ENCODE measurements at regions not wholly inside any gene's neighbourhood (a gene's known extent, or its start where the extent isn't known, plus 50 kb on each side); places are given as distances from the start of the nearest gene placed in this dataset.

GRCh38 chr7:137084607-137085380 lies 216.3 kb downstream of the CHRM2 start:
- no peak overlapping the region for H3K4me3 ChIP-seq (ENCODE audit: low read depth, low read length)
- CTCF ChIA-PET, result interaction anchor here (1.0 to 2.3 kb wide), 2 partner anchors 11 to 78 kb away, joined by 3 to 6 read pairs; no protein-coding TSS in a partner anchor

GRCh38 chr7:137082391-137082790 lies 213.9 kb downstream of the CHRM2 start:
- no peak for TF ChIP-seq CTCF (IDR thresholded peaks at IDR 0.05; ENCODE audit: insufficient read depth, low read depth, low read length)
- no peaks in the 10 kb centered on the region for H3K27me3 ChIP-seq (ENCODE audit: control insufficient read depth, insufficient read depth, low read length)
- no peak overlapping the region for H3K4me3 ChIP-seq (ENCODE audit: low read depth, low read length)
- CTCF ChIA-PET, result no interaction called here
- DNase-seq (ENCODE audit: low read depth), result no peak
- POLR2A ChIA-PET, result no interaction called here
- no peaks in the 10 kb centered on the region for H3K36me3 ChIP-seq (ENCODE audit: control insufficient read depth, insufficient read depth, low read length)

More at GRCh38 chr7:137084607-137085380, 216.3 kb downstream of the CHRM2 start:
- POLR2A ChIA-PET, result interaction anchor here (0.6 kb wide), 1 partner anchor 51 kb away, joined by 4 read pairs; no protein-coding TSS in a partner anchor
- no peak for TF ChIP-seq CTCF (IDR thresholded peaks at IDR 0.05; ENCODE audit: insufficient read depth, low read depth, low read length)
- DNase-seq (ENCODE audit: low read depth), result no peak
- no peaks in the 10 kb centered on the region for H3K36me3 ChIP-seq (ENCODE audit: control insufficient read depth, insufficient read depth, low read length)
- H3K27me3 ChIP-seq (ENCODE audit: control insufficient read depth, insufficient read depth, low read length), result no peaks in the 10 kb centered on the region

GRCh38 chr7:137081321-137082093 lies 213.1 kb downstream of the CHRM2 start:
- no peaks in the 10 kb centered on the region for H3K27me3 ChIP-seq (ENCODE audit: control insufficient read depth, insufficient read depth, low read length)
- ChIA-PET CTCF (no interaction called here), POLR2A (interaction anchor here (0.5 kb wide), 2 partner anchors 65 to 74 kb away, joined by 4 read pairs; no protein-coding TSS in a partner anchor)
- no peak for TF ChIP-seq CTCF (IDR thresholded peaks at IDR 0.05; ENCODE audit: insufficient read depth, low read depth, low read length)
- peak; percentile 85 for DNase-seq (ENCODE audit: low read depth)
- H3K36me3 ChIP-seq (ENCODE audit: control insufficient read depth, insufficient read depth, low read length), result no peaks in the 10 kb centered on the region
- no peak overlapping the region for H3K4me3 ChIP-seq (ENCODE audit: low read depth, low read length)

GRCh38 chr7:137080516-137081203 lies 212.2 kb downstream of the CHRM2 start:
- CTCF ChIA-PET, result no interaction called here

More at GRCh38 chr7:137080516-137081203, 212.2 kb downstream of the CHRM2 start:
- H3K36me3 ChIP-seq (ENCODE audit: control insufficient read depth, insufficient read depth, low read length), result no peaks in the 10 kb centered on the region
- DNase-seq (ENCODE audit: low read depth), result peak; percentile 20
- H3K27me3 ChIP-seq (ENCODE audit: control insufficient read depth, insufficient read depth, low read length), result no peaks in the 10 kb centered on the region
- TF ChIP-seq CTCF (IDR thresholded peaks at IDR 0.05; ENCODE audit: insufficient read depth, low read depth, low read length), result no peak
- no peak overlapping the region for H3K4me3 ChIP-seq (ENCODE audit: low read depth, low read length)
- POLR2A ChIA-PET, result no interaction called here

Measured in BJ (cell line).